HG03520 (cell line): ENCODE measurements at regions not wholly inside any gene's neighbourhood (a gene's known extent, or its start where the extent isn't known, plus 50 kb on each side); places are given as distances from the start of the nearest gene placed in this dataset.
"Not testable (repeated sequence)": the region's sequence is repeated elsewhere in the genome, so short reads cannot be mapped to it uniquely, and the experiment has no call there.

Source experiments
- ATAC-seq: cut with Tn5 transposase; IDR thresholded peaks from one replicate; pipeline ENCODE4 v1.9.1; 2021; ENCODE audit warnings: mild to moderate bottlenecking, moderate library complexity; ENCODE audit not compliant: unreplicated experiment

GRCh38 chrX:31014474-31014873 is 57.4 kb downstream of the FTHL17 start:
- not testable (repeated sequence) for ATAC-seq

- no peak for ATAC-seq
These were observed 59.3 kb downstream of the FTHL17 start for GRCh38 chrX:31012509-31013025.

- no peak for ATAC-seq
These were observed 64.5 kb downstream of the FTHL17 start for GRCh38 chrX:31007321-31007720.

DNA sequence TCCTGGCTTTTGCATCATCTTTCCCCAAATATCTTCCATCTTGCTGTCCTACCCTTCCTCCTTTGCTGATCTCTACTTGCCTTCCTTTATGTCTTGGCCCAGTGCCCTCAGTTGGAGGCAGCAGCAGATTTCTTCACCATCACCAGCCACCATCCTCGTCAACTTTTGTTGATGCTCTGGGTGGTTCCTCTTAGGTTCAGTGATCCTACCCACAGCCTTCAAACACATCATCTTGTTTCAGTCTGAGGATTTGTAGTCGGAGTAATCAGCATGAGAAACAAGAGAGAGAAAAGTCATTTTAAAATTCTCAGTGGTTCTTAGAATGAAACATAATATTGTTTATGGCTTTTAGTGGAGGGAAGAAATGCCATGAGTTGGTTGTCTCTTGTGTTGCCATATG is 65.8 kb downstream of the FTHL17 start:
- ATAC-seq, result no peak

DNA sequence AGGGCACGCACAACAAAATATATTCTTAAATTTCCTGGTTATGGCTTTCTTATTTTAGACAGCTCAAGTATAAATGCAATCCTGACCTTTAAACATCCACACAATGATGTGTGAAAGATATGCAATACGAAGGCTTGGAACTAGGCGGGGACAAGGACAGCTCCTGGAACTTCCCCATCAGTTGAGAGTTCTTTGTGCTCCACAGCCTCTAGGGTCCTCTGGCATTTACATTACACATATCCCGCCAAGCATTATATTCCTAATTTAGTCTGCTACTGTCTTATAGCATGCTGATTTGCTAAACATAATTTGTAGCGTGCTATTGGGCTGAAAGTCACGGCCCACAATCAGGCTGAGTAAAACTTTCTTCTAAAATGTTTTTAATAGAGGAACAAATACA is 74.4 kb downstream of the FTHL17 start:
- ATAC-seq, result no peak

DNA sequence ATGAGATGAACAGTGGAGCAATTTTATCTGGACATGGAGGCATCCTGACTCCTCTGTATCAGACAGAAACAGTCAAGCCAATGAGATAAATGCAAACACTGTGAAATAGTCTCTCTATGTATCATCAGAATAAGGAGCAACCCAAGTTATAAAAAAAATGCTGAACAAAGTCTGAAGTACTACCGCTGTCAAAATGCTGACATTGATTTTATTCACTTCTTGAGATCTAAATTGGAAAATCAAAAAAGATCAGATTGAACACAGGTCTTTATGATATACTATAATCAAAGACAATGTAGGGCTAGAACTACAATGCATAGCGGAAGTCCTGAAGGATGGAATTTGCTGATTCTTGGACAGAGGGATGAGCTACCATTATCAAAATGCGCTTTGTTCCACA is 76.1 kb downstream of the FTHL17 start:
- no peak for ATAC-seq

GRCh38 chrX:30995060-30995700 is 76.7 kb downstream of the FTHL17 start:
- no peak for ATAC-seq

- not testable (repeated sequence) for ATAC-seq
These were observed 77.8 kb downstream of the FTHL17 start for GRCh38 chrX:30994018-30994417.

GRCh38 chrX:30992381-30992904 is 79.4 kb downstream of the FTHL17 start:
- ATAC-seq, result no peak

- ATAC-seq, result no peak
These were observed 81.5 kb downstream of the FTHL17 start for GRCh38 chrX:30990361-30990760.

- no peak for ATAC-seq
These were observed 89.4 kb downstream of the FTHL17 start for GRCh38 chrX:30982467-30982866.

DNA sequence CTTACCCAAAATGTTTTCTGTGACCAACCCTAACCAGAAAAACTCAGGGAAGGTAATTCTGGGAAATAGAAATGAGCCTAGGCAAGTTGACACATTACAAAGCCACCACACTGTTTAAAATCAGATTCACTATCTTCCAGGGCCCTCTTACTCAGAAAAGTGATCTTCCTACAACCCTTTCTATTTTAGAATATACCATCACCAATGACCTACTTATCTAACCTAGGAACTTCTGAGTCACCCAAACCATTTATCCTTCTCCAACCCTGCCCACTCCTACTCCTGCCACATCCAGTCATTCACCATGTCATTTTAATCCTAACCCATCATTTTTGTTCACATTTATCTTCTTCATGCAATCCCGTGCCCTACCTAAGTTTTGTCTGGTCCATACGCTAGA is 89.9 kb downstream of the FTHL17 start:
- ATAC-seq, result no peak

DNA sequence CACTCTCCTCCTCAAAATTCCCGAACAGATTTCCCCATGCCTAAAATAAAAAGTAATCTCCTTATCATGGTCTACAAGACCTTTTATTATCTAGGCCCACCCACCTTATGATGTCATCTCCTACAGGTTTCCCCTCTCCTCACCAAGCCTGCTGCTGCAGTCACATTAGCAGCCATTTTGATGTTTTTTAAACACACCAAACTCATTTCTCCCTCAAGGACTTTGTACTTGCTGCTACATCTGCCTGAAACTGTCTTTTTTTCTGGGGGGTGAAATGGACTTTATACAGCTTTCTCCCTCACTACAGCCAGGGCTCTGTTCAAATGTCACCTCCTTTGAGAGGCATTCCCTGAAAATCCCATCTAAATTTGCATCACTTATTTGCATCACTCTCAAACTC is 90.2 kb upstream of the TAB3 start:
- ATAC-seq, result no peak

GRCh38 chrX:30975467-30975866 is 86.4 kb upstream of the TAB3 start:
- ATAC-seq, result no peak

GRCh38 chrX:30973784-30974427 is 84.9 kb upstream of the TAB3 start:
- ATAC-seq, result no peak

DNA sequence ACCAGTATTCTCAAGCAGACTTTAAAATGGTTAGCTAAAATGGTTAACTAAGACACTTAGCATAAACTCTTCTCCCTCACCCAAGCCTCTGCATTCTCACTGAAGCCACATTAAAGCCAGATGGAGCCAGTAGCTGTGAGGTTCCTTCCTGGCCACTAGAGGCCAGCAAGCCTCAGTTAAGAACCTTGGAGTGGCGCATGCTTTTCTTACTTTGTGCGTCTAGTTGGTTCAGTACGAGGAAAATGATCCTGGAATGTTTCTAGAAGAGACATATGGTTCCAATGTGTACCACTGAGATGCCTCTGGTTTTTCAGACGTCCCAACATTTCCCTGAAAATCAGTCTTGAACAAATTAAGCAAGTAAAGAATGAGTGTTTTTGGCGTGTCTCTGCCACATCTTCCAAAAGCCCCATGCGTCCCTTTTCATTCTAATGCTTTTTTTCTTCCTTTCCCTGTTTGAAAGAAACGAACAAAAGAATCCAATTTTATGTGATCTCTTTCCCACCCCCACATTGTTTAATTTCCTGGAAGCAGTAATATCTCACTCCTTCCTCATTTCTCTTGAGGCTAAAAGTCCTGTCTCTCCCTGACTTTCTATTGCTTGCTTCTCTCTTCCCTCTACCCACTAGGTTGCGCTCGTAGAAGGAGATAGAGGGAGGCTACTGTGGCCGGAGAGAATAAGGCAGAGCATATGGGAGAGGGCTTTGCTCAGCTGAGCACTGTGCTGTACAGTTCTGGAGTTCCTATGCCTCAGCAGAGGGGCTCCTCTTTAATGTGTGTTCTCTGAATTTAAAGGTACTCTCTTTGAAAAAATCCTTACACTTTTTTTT is 82.9 kb upstream of the TAB3 start:
- ATAC-seq, result peak; percentile 95

DNA sequence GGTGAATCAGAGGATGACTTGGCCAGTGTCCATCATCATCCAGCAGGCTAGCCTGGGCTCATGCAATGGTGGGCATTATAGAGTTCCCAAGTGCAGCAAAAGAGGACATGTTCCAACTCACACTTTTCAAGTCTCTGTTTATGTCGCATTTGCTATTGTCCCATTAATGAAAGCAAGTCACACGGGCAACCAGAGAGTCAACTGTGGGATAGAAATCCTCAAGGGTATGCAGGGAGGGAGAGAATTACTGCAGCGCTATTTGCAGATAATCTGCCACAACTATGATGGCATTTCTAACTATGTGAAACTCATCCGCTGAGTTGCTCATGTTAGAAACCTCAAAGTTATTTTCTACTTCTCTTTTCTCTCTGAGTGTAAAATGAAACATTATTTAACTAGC is 78.5 kb upstream of the TAB3 start:
- ATAC-seq, result no peak

- ATAC-seq, result no peak
These were observed 76.7 kb upstream of the TAB3 start for GRCh38 chrX:30965767-30966166.

DNA sequence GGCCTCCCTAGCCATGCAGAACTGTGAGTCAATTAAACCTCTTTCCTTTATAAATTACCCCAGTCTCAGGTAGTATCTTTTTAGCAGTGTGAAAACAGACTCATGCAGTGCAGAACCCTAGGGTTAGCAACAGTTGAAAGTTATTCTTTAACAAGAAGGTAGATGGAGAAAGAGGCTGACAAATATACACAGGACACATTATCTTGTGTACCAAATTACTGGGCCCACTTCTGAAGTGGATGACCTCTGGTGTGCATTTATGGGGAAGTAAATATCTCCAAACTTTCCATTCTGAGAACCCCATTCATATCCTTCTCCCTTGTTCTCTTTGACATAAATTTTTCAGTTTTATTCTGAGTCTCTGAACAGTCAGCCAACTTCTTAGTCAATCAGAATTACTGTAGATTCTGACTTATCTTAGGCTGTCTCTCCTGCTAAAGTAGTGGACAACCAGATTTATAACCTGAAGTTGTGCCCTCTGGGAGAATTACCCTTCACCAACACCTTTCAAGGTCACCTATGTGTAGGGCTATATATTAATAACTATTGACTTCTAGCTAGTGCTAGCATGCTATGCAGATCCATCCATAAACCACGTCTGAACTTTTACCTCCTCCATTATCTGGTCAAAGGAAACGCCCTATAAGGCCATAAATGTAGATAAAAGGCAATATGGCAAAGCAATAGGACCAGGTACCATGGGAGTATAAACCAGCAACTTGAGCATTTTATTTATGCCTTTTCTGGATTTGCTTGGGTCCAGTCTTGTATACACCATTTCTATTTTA is 72.5 kb upstream of the TAB3 start:
- ATAC-seq, result no peak

- no peak for ATAC-seq
These were observed 68.7 kb upstream of the TAB3 start for GRCh38 chrX:30957753-30958152.

GRCh38 chrX:30955687-30956086 is 66.6 kb upstream of the TAB3 start:
- ATAC-seq, result no peak
